HG02840 (cell line): ENCODE measurements at regions not wholly inside any gene's neighbourhood (a gene's known extent, or its start where the extent isn't known, plus 50 kb on each side); places are given as distances from the start of the nearest gene placed in this dataset.

ENCODE experiments used
- ATAC-seq: cut with Tn5 transposase; IDR thresholded peaks from one replicate; pipeline ENCODE4 v1.9.1; 2021; ENCODE audit warnings: mild to moderate bottlenecking, moderate library complexity, moderate number of reproducible peaks; ENCODE audit not compliant: unreplicated experiment, low FRiP score

GRCh38 chr2:64311948-64312621 is 141.9 kb upstream of the LGALSL start:
- no peak for ATAC-seq

- no peak for ATAC-seq
Observed at GRCh38 chr2:64312622-64313397, 141.2 kb upstream of the LGALSL start.

GRCh38 chr2:64313398-64313723 is 140.6 kb upstream of the LGALSL start:
- no peak for ATAC-seq

- ATAC-seq = no peak
Observed at GRCh38 chr2:64315291-64315960, 138.5 kb upstream of the LGALSL start.

- ATAC-seq = no peak
Observed at GRCh38 chr2:64317707-64318475, 136.1 kb upstream of the LGALSL start.

- no peak for ATAC-seq
Observed at GRCh38 chr2:64318476-64318748, 135.6 kb upstream of the LGALSL start.

GRCh38 chr2:64319896-64320295 is 134.1 kb upstream of the LGALSL start:
- no peak for ATAC-seq

GRCh38 chr2:64322433-64322832 is 131.5 kb upstream of the LGALSL start:
- no peak for ATAC-seq

GRCh38 chr2:64323197-64323596 is 130.8 kb upstream of the LGALSL start:
- no peak for ATAC-seq

- no peak for ATAC-seq
Observed at GRCh38 chr2:64324746-64325410, 129.1 kb upstream of the LGALSL start.

GRCh38 chr2:64325477-64325851 is 128.5 kb upstream of the LGALSL start:
- ATAC-seq = no peak

GRCh38 chr2:64325852-64326577 is 127.9 kb upstream of the LGALSL start:
- peak; percentile 86 for ATAC-seq

GRCh38 chr2:64326578-64327050 is 127.3 kb upstream of the LGALSL start:
- no peak for ATAC-seq

GRCh38 chr2:64327129-64327509 is 126.8 kb upstream of the LGALSL start:
- ATAC-seq = no peak

- no peak for ATAC-seq
Observed at GRCh38 chr2:64327510-64328414, 126.2 kb upstream of the LGALSL start.

- ATAC-seq = no peak
Observed at GRCh38 chr2:64328415-64328722, 125.6 kb upstream of the LGALSL start.

GRCh38 chr2:64328756-64329155 is 125.2 kb upstream of the LGALSL start:
- no peak for ATAC-seq

GRCh38 chr2:64329848-64330247 is 124.1 kb upstream of the LGALSL start:
- ATAC-seq = no peak
